H1 (cell line): ENCODE measurements at regions not wholly inside any gene's neighbourhood (a gene's known extent, or its start where the extent isn't known, plus 50 kb on each side); places are given as distances from the start of the nearest gene placed in this dataset.

Experiments used
- CTCF ChIA-PET: fragments of 300-600 bp; sonication (Branson Sonifier 250); formaldehyde crosslinking; loops from one replicate; lab custom pipeline; 2021; ENCODE audit not compliant: partially characterized antibody; lab: Charles Lee
- POLR2A ChIA-PET: fragments of 300-600 bp; sonication (Branson Sonifier 250); formaldehyde crosslinking; loops from one replicate; lab custom pipeline; 2021; ENCODE audit warnings: inconsistent platforms; ENCODE audit not compliant: partially characterized antibody; lab: Charles Lee
- DNase-seq, 2 experiments: peaks; one replicate each; pipeline versions ENCODE4 v3.0.0 to v3.0.0-alpha.2; 2010 to 2022; ENCODE audit warnings: low spot score in 2 of 2, low read depth in 1 of 2, mixed read lengths in 1 of 2
- FAIRE-seq: peaks from 2 replicates; lab custom pipeline; 2011; peaks lifted over from hg19 to GRCh38; lab: Jason Lieb, UNC
- H2AFZ ChIP-seq: 2 replicates; pipeline ENCODE4 v1.8.1; 2012; ENCODE audit warnings: low read length, inconsistent platforms
- H2AK5ac ChIP-seq: 2 replicates; pipeline ENCODE4 v1.6.1; 2013; ENCODE audit warnings: low read depth, low read length
- H2BK120ac ChIP-seq: replicated peaks from 2 replicates; pipeline ENCODE3; 2013; ENCODE audit warnings: low read depth, low read length, inconsistent platforms
- H2BK12ac ChIP-seq: 2 replicates; pipeline ENCODE4 v1.6.1; 2013; ENCODE audit warnings: low read depth, low read length
- H2BK15ac ChIP-seq: 2 replicates; pipeline ENCODE4 v1.6.1; 2013; ENCODE audit warnings: low read length
- H2BK20ac ChIP-seq: 2 replicates; pipeline ENCODE4 v1.6.1; 2013; ENCODE audit warnings: low read length
- H2BK5ac ChIP-seq: 2 replicates; pipeline ENCODE4 v1.6.1; 2013; ENCODE audit warnings: low read depth, low read length
- H3K14ac ChIP-seq: 2 replicates; pipeline ENCODE4 v1.6.1; 2013; ENCODE audit warnings: inconsistent platforms; ENCODE audit not compliant: insufficient read length
- H3K18ac ChIP-seq: 2 replicates; pipeline ENCODE4 v1.6.1; 2013; ENCODE audit warnings: low read length; ENCODE audit errors: extremely low read depth
- H3K23ac ChIP-seq: 2 replicates; pipeline ENCODE4 v1.6.1; 2013; ENCODE audit warnings: inconsistent platforms; ENCODE audit not compliant: insufficient read length
- H3K23me2 ChIP-seq: 2 replicates; pipeline ENCODE4 v1.6.1; 2013; ENCODE audit warnings: low read depth, low read length
- H3K27ac ChIP-seq: 2 replicates; pipeline ENCODE4 v1.6.1; 2011; ENCODE audit warnings: low read depth, low read length, inconsistent platforms
- H3K27me3 ChIP-seq, 4 experiments: replicated peaks in 1 of 4; 1 replicate in 1 of 4; 2 replicates in 3 of 4; pipeline versions ENCODE4 v1.6.1 to v1.8.1; 2011 to 2013; ENCODE audit warnings: low read length in 3 of 4, mild to moderate bottlenecking in 3 of 4, inconsistent platforms in 2 of 4, mixed read lengths in 2 of 4, moderate library complexity in 1 of 4; ENCODE audit not compliant: control insufficient read depth in 3 of 4, insufficient read depth in 3 of 4; ENCODE audit errors: extremely low read depth in 1 of 4
- H3K36me3 ChIP-seq, 4 experiments: 2 replicates each; pipeline versions ENCODE4 v1.6.1 to v1.8.1; 2011 to 2013; ENCODE audit warnings: mild to moderate bottlenecking in 4 of 4, low read length in 3 of 4, moderate library complexity in 2 of 4, control low read depth in 1 of 4, inconsistent platforms in 1 of 4; ENCODE audit not compliant: insufficient read depth in 4 of 4, control insufficient read depth in 2 of 4
- H3K4ac ChIP-seq: replicated peaks from 2 replicates; pipeline ENCODE3; 2013; ENCODE audit warnings: low read length, low read depth, mixed read lengths, inconsistent platforms; ENCODE audit not compliant: insufficient read length
- H3K4me1 ChIP-seq, 4 experiments: replicated peaks in 1 of 4; 1 replicate in 1 of 4; 2 replicates in 3 of 4; pipeline versions ENCODE4 v1.6.1 to v1.8.1; 2011 to 2013; ENCODE audit warnings: low read length in 3 of 4, inconsistent platforms in 2 of 4, mixed read lengths in 1 of 4; ENCODE audit not compliant: insufficient read depth in 4 of 4, control insufficient read depth in 3 of 4
- H3K4me2 ChIP-seq, 2 experiments: 2 replicates each; pipeline versions ENCODE4 v1.6.1 to v1.8.1; 2011 to 2013; ENCODE audit warnings: low read depth in 2 of 2, low read length in 2 of 2, control low read depth in 1 of 2, inconsistent platforms in 1 of 2, mild to moderate bottlenecking in 1 of 2; ENCODE audit not compliant: insufficient read depth in 1 of 2
- H3K4me3 ChIP-seq, 4 experiments: fragments of 200-600, 300-600 bp in 1 of 4; sonication (generic), shearing (Covaris generic), sonication (Bioruptor Twin) in 1 of 4; 2 replicates each; pipeline versions ENCODE4 v1.5.1 to v1.8.1; 2011 to 2016; ENCODE audit warnings: low read length in 4 of 4, low read depth in 3 of 4, control low read depth in 2 of 4, inconsistent platforms in 2 of 4, mild to moderate bottlenecking in 2 of 4, mixed read lengths in 1 of 4, moderate library complexity in 1 of 4; ENCODE audit not compliant: insufficient read depth in 2 of 4; ENCODE audit errors: extremely low read depth in 1 of 4
- H3K56ac ChIP-seq: replicated peaks from 2 replicates; pipeline ENCODE3; 2013; ENCODE audit warnings: low read depth, mild to moderate bottlenecking, mixed read lengths, low read length, inconsistent platforms; ENCODE audit not compliant: insufficient read length
- H3K79me1 ChIP-seq: 2 replicates; pipeline ENCODE4 v1.6.1; 2013; ENCODE audit warnings: low read depth, low read length, control low read depth
- H3K79me2 ChIP-seq, 2 experiments: 2 replicates each; pipeline versions ENCODE4 v1.6.1 to v1.8.1; 2012 to 2013; ENCODE audit warnings: low read length in 2 of 2, mild to moderate bottlenecking in 2 of 2, inconsistent platforms in 1 of 2; ENCODE audit not compliant: insufficient read depth in 2 of 2, control insufficient read depth in 1 of 2
- H3K9ac ChIP-seq, 4 experiments: replicated peaks in 1 of 4; 1 replicate in 1 of 4; 2 replicates in 3 of 4; pipeline versions ENCODE4 v1.6.1 to v1.8.1; 2011 to 2013; ENCODE audit warnings: low read depth in 3 of 4, low read length in 3 of 4, control low read depth in 2 of 4, mild to moderate bottlenecking in 2 of 4, moderate library complexity in 2 of 4, inconsistent platforms in 1 of 4; ENCODE audit errors: extremely low read depth in 1 of 4
- H3K9me3 ChIP-seq, 2 experiments: 2 replicates each; pipeline versions ENCODE4 v1.6.1 to v1.8.1; 2012 to 2013; ENCODE audit warnings: mild to moderate bottlenecking in 2 of 2, moderate library complexity in 2 of 2, control low read depth in 1 of 2, inconsistent platforms in 1 of 2, low read depth in 1 of 2, low read length in 1 of 2, mixed read lengths in 1 of 2; ENCODE audit not compliant: insufficient read depth in 2 of 2
- H4K20me1 ChIP-seq, 2 experiments: replicated peaks in 1 of 2; 2 replicates each; pipeline versions ENCODE3 to v1.8.1; 2011 to 2013; ENCODE audit warnings: inconsistent platforms in 2 of 2, low read length in 2 of 2, mild to moderate bottlenecking in 1 of 2; ENCODE audit not compliant: insufficient read depth in 2 of 2, control insufficient read depth in 1 of 2
- H4K5ac ChIP-seq: 2 replicates; pipeline ENCODE4 v1.6.1; 2013; ENCODE audit warnings: low read length, low read depth, mixed read lengths, inconsistent platforms; ENCODE audit not compliant: insufficient read length
- H4K8ac ChIP-seq: 2 replicates; pipeline ENCODE4 v1.8.0; 2013; ENCODE audit warnings: mild to moderate bottlenecking, moderate library complexity, low read length, inconsistent platforms; ENCODE audit not compliant: insufficient read depth; ENCODE audit errors: extremely low read depth
- H4K91ac ChIP-seq: replicated peaks from 2 replicates; pipeline ENCODE3; 2013; ENCODE audit warnings: low read length, mixed read lengths, inconsistent platforms; ENCODE audit not compliant: insufficient read length
- CBX8 ChIP-seq: fragments of 300-800, 300-1000 bp; sonication (generic); IDR thresholded peaks from 2 replicates; pipeline ENCODE4 v1.7.1; 2016; ENCODE audit warnings: low read depth, low read length, borderline replicate concordance
- HDAC6 ChIP-seq: IDR thresholded peaks from one replicate; pipeline ENCODE4 v1.7.1; 2012; ENCODE audit warnings: low read depth, mild to moderate bottlenecking, inconsistent platforms, low read length, moderate library complexity
- MAFK ChIP-seq: IDR thresholded peaks from 2 replicates; pipeline ENCODE4 v1.6.1; 2012; ENCODE audit warnings: low read depth, mild to moderate bottlenecking, improper control_type of control experiment, low read length
- NANOG ChIP-seq: IDR thresholded peaks from 2 replicates; pipeline ENCODE4 v1.6.1; 2011; ENCODE audit warnings: low read length, low read depth, mild to moderate bottlenecking, inconsistent platforms; ENCODE audit not compliant: insufficient read depth, poor library complexity, severe bottlenecking
- POLR2AphosphoS5 ChIP-seq: IDR thresholded peaks from 2 replicates; pipeline ENCODE4 v1.6.1; 2011; ENCODE audit warnings: low read depth, low read length
- POU5F1 ChIP-seq: IDR thresholded peaks from 2 replicates; pipeline ENCODE4 v1.6.1; 2011; ENCODE audit warnings: low read depth, mild to moderate bottlenecking, low read length, moderate library complexity
- RBBP5 ChIP-seq: IDR thresholded peaks from 2 replicates; pipeline ENCODE4 v1.7.1; 2012; ENCODE audit warnings: low read depth, mild to moderate bottlenecking, inconsistent platforms, low read length, moderate library complexity, borderline replicate concordance
- SAP30 ChIP-seq: fragments of 300-600 bp; sonication (generic); IDR thresholded peaks from 2 replicates; pipeline ENCODE4 v1.7.1; 2012; ENCODE audit warnings: low read length, moderate library complexity, mild to moderate bottlenecking, inconsistent platforms; ENCODE audit not compliant: insufficient read depth, insufficient replicate concordance
- SP4 ChIP-seq: IDR thresholded peaks from 2 replicates; pipeline ENCODE4 v1.6.1; 2012; ENCODE audit warnings: low read length, inconsistent platforms
- SRF ChIP-seq: IDR thresholded peaks from 2 replicates; pipeline ENCODE4 v1.6.1; 2011; ENCODE audit warnings: mild to moderate bottlenecking, low read depth, low read length, moderate library complexity
- TCF12 ChIP-seq: IDR thresholded peaks from 2 replicates; pipeline ENCODE4 v1.6.1; 2011; ENCODE audit warnings: low read depth, mild to moderate bottlenecking, low read length
- TEAD4 ChIP-seq: IDR thresholded peaks from 2 replicates; pipeline ENCODE4 v1.6.1; 2012; ENCODE audit warnings: low read depth, low read length, inconsistent platforms, mixed read lengths
- WGBS, 2 experiments: shearing (Covaris generic) in 1 of 2; methylation state at CpG; one replicate each; pipeline versions ENCODE4 v1.1.6 to v1.1.7; 2013 to 2015; ENCODE audit warnings: low lambda C conversion rate in 2 of 2, mixed read lengths in 2 of 2, inconsistent platforms in 1 of 2, low coverage in 1 of 2, missing lambda C conversion rate in 1 of 2; ENCODE audit not compliant: insufficient replicate concordance in 2 of 2, insufficient coverage in 1 of 2, insufficient read length in 1 of 2; ENCODE audit errors: extremely low coverage in 1 of 2, missing lambda C conversion rate in 1 of 2; 5-methylcytosine and 5-hydroxymethylcytosine counted together
- TF ChIP-seq, protein P1 (sequence below): IDR thresholded peaks from 2 replicates; pipeline ENCODE4 v1.6.1; 2011; ENCODE audit warnings: low read depth, mild to moderate bottlenecking, low read length; ENCODE audit not compliant: insufficient read depth

DNA sequence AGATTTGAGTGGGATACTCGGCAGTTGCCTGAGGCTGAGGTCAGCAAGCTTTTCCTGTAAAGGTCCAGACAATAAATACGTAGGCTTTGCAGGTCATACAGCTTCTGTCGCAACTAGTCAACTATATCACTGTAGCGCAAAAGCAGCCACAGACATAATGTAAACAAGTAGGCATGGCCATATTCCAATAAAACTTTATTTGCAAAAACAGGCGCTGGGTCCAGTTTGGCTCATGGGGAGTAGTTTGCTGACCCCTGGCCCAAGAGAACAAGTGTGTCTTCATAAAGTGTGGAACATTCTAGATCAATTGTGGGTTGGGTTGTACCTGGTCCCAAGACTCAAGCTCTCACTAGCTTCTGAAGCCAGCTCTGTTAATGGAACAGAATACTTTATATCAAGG is 78.8 kb downstream of the MIS18A start:
- Histone ChIP-seq H3K23me2 (no peaks in the 10 kb centered on the region), H3K4me1 (no peaks in the 10 kb centered on the region), H2BK20ac (no peak overlapping the region), H4K5ac (no peak overlapping the region), H2AK5ac (no peak overlapping the region), H3K36me3 (no peaks in the 10 kb centered on the region), H2BK5ac (no peak overlapping the region), H3K9me3 (no peaks in the 10 kb centered on the region), H3K56ac (no peak overlapping the region), H3K4me2 (no peak overlapping the region), H2BK12ac (no peak overlapping the region), H3K9ac (no peak overlapping the region), H4K91ac (no peak overlapping the region), H3K27me3 (no peaks in the 10 kb centered on the region), H3K4me3 (no peak overlapping the region), H3K79me1 (no peaks in the 10 kb centered on the region), H2AFZ (no peak overlapping the region), H2BK15ac (no peak overlapping the region), H4K8ac (no peak overlapping the region), H4K20me1 (no peaks in the 10 kb centered on the region), H3K18ac (no peak overlapping the region), H3K23ac (no peak overlapping the region), H3K4ac (no peak overlapping the region), H3K27ac (no peak overlapping the region)
- no peak for FAIRE-seq
- WGBS, 2 experiments = 84% methylated on average over 5 of the region's 5 CpGs; no CpG with 5 or more reads in 1 of the 2 experiments
- ChIA-PET POLR2A (no interaction called here), CTCF (interaction anchor here (0.6 to 0.7 kb wide), 2 partner anchors 18 to 22 kb away, joined by 3 to 4 read pairs; no protein-coding TSS in a partner anchor)
- DNase-seq = no peak
- TF ChIP-seq HDAC6 (no peak), SP4 (no peak), NANOG (no peak), SAP30 (no peak), POU5F1 (no peak), TCF12 (no peak), CBX8 (no peak), TEAD4 (no peak), MAFK (no peak), RBBP5 (no peak), POLR2AphosphoS5 (no peak), SRF (no peak)
- TF ChIP-seq, protein P1, sequence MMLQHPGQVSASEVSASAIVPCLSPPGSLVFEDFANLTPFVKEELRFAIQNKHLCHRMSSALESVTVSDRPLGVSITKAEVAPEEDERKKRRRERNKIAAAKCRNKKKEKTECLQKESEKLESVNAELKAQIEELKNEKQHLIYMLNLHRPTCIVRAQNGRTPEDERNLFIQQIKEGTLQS = no peak
- TF ChIP-seq, all 59 proteins: peak for 0
- Histone ChIP-seq H3K14ac (no peak overlapping the region), H2BK120ac (no peak overlapping the region), H3K79me2 (no peaks in the 10 kb centered on the region)
